ENCODE measurements at regions not wholly inside any gene's neighbourhood (a gene's known extent, or its start where the extent isn't known, plus 50 kb on each side); places are given as distances from the start of the nearest gene placed in this dataset.

- intact Hi-C loops (cut with DNase I) = no loop called here
- Histone ChIP-seq H3K27ac (no peak overlapping the region), H3K4me1 (no peaks in the 10 kb centered on the region), H3K4me3 (replicated peaks in 1 of 3) (no peak overlapping the region), H3K27me3 (no peaks in the 10 kb centered on the region), H3K9me3 (no peaks in the 10 kb centered on the region), H3K36me3 (no peaks in the 10 kb centered on the region)
- TF ChIP-seq, protein P1, sequence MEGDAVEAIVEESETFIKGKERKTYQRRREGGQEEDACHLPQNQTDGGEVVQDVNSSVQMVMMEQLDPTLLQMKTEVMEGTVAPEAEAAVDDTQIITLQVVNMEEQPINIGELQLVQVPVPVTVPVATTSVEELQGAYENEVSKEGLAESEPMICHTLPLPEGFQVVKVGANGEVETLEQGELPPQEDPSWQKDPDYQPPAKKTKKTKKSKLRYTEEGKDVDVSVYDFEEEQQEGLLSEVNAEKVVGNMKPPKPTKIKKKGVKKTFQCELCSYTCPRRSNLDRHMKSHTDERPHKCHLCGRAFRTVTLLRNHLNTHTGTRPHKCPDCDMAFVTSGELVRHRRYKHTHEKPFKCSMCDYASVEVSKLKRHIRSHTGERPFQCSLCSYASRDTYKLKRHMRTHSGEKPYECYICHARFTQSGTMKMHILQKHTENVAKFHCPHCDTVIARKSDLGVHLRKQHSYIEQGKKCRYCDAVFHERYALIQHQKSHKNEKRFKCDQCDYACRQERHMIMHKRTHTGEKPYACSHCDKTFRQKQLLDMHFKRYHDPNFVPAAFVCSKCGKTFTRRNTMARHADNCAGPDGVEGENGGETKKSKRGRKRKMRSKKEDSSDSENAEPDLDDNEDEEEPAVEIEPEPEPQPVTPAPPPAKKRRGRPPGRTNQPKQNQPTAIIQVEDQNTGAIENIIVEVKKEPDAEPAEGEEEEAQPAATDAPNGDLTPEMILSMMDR (IDR thresholded peaks at IDR 0.05) = no peak
- no peak for TF ChIP-seq POLR2A (IDR thresholded peaks at IDR 0.05)
- no peak for DNase-seq
- WGBS, 2 donors = 86 to 87% methylated on average over 5 of the region's 5 CpGs
Observed at GRCh38 chr13:106371024-106371423, 164.4 kb downstream of the EFNB2 start.

- no peaks in the 10 kb centered on the region for H3K9me3 ChIP-seq
- no peaks in the 10 kb centered on the region for H3K27me3 ChIP-seq
- H3K36me3 ChIP-seq = no peaks in the 10 kb centered on the region
- intact Hi-C loops (cut with DNase I) = no loop called here
- DNase-seq = no peak
- no peak overlapping the region for H3K27ac ChIP-seq
- 83 to 93% methylated on average over 2 of the region's 2 CpGs for WGBS, 2 donors
- no peaks in the 10 kb centered on the region for H3K4me1 ChIP-seq
- TF ChIP-seq POLR2A (IDR thresholded peaks at IDR 0.05) = no peak
- TF ChIP-seq, protein P1 (IDR thresholded peaks at IDR 0.05) = no peak
- H3K4me3 ChIP-seq (replicated peaks in 1 of 3) = no peak overlapping the region
Observed at GRCh38 chr13:106369858-106370257, 165.6 kb downstream of the EFNB2 start.

GRCh38 chr13:106369091-106369490 is 166.4 kb downstream of the EFNB2 start:
- no peaks in the 10 kb centered on the region for H3K9me3 ChIP-seq
- TF ChIP-seq, protein P1 (IDR thresholded peaks at IDR 0.05) = no peak
- H3K27me3 ChIP-seq = no peaks in the 10 kb centered on the region
- intact Hi-C loops (cut with DNase I) = no loop called here
- no peaks in the 10 kb centered on the region for H3K36me3 ChIP-seq
- no peaks in the 10 kb centered on the region for H3K4me1 ChIP-seq
- no peak overlapping the region for H3K4me3 ChIP-seq (replicated peaks in 1 of 3)
- no peak for DNase-seq
- H3K27ac ChIP-seq = no peak overlapping the region
- 89 to 90% methylated on average over 6 of the region's 6 CpGs for WGBS, 2 donors

DNA sequence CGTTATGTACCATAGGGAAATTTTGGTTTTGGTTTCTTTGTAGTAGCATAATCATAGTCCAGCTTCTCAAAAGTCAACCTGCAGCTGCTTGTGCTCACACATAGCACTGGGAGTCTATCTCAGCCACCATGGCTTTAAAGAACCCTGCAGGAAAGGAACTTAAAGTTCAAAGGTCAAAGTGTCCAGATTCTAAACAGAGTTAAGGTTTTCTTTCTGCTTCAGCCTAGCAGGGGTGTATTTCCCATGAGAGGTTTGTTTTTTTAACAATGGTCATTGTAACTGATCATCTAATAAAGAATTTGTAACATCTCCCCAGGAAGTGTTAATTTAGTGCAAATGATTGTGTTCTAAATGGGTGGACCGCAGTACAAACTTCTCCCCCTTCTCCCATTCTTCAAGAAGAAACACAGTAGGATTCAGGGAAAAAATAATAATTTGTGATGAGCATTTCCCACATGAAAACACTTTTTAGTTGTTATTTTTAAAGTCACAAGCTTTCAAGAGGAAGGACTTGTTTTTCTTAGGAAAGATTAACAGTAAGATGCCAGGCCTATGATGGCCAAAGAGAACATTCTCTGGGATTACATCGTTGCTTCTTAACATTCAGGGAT is 168.0 kb downstream of the EFNB2 start:
- DNase-seq = no peak
- Histone ChIP-seq H3K27ac (no peak overlapping the region), H3K4me1 (no peaks in the 10 kb centered on the region), H3K27me3 (no peaks in the 10 kb centered on the region), H3K9me3 (no peaks in the 10 kb centered on the region), H3K36me3 (no peaks in the 10 kb centered on the region), H3K4me3 (replicated peaks in 1 of 3) (no peak overlapping the region)
- WGBS, 2 donors = 63 to 70% methylated on average over 3 of the region's 3 CpGs
- intact Hi-C loops (cut with DNase I) = no loop called here
- TF ChIP-seq, protein P1 (IDR thresholded peaks at IDR 0.05) = no peak
- no peak for TF ChIP-seq POLR2A (IDR thresholded peaks at IDR 0.05)

DNA sequence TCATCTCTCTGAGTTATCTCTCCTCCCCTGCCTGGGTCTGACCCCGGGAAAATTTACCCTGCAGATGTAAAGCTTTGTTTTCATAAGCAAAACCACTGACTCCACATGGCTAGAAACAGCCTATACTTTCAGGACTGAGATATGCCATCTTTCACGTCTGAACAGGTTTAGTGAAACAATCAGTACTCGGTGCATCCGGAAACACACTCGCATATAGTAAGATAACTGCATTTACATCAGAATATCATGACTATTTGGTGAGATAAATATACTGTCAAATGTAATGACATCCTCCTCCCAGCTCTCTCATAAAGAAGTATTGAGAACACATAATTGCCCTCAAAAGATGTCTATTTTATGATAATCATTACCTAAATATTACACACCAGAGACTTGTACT is 172.8 kb downstream of the EFNB2 start:
- Histone ChIP-seq H3K27me3 (no peaks in the 10 kb centered on the region), H3K27ac (no peak overlapping the region), H3K4me3 (replicated peaks in 1 of 3) (no peak overlapping the region), H3K36me3 (no peaks in the 10 kb centered on the region), H3K4me1 (no peaks in the 10 kb centered on the region), H3K9me3 (no peaks in the 10 kb centered on the region)
- WGBS, 2 donors = 75 to 85% methylated on average over 5 of the region's 5 CpGs
- no peak for DNase-seq
- TF ChIP-seq POLR2A (IDR thresholded peaks at IDR 0.05) = no peak
- TF ChIP-seq, protein P1 (IDR thresholded peaks at IDR 0.05) = no peak
- intact Hi-C loops (cut with DNase I) = no loop called here

Measured in thyroid gland (tissue), 4 donors.